C4-2B (cell line): ENCODE measurements at regions not wholly inside any gene's neighbourhood (a gene's known extent, or its start where the extent isn't known, plus 50 kb on each side); places are given as distances from the start of the nearest gene placed in this dataset.

Experiments used
- H3K27ac ChIP-seq: fragments of 450-650 bp; 2 replicates; pipeline ENCODE4 v1.5.1; 2017
- CTCF ChIP-seq: fragments of 450-650 bp; conservative IDR thresholded peaks from 2 replicates; pipeline ENCODE4 v1.5.1; 2017; ENCODE audit warnings: mild to moderate bottlenecking
- ZFX ChIP-seq: fragments of 450-650 bp; IDR thresholded peaks from 2 replicates; pipeline ENCODE4 v1.6.1; 2017

DNA sequence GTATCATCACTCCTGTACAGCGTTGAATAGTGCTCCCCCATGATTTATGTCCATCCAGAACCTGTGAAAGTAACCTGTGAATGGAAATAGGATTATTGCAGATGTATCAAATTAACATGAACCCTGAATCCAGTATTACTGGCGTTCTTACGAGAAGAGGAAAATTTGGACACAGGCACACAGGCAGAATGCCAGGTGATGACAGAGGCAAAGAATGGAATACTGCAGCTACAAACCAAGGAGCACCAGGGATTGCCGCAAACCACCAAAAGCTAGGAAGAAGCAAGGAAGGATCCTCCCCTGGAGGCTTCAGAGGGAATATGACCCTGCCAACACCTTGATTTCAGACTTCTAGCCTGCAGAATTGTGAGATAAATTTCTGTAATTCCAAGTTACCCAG, 113.5 kb upstream of the EGLN3 start:
- TF ChIP-seq CTCF (no peak), ZFX (no peak)
- no peak overlapping the region for H3K27ac ChIP-seq

GRCh38 chr14:34063470-34064164, 112.7 kb upstream of the EGLN3 start:
- H3K27ac ChIP-seq, result no peak overlapping the region
- TF ChIP-seq CTCF (no peak), ZFX (no peak)

- TF ChIP-seq CTCF (no peak), ZFX (no peak)
- no peak overlapping the region for H3K27ac ChIP-seq
Observed at GRCh38 chr14:34063042-34063441, 112.2 kb upstream of the EGLN3 start.

DNA sequence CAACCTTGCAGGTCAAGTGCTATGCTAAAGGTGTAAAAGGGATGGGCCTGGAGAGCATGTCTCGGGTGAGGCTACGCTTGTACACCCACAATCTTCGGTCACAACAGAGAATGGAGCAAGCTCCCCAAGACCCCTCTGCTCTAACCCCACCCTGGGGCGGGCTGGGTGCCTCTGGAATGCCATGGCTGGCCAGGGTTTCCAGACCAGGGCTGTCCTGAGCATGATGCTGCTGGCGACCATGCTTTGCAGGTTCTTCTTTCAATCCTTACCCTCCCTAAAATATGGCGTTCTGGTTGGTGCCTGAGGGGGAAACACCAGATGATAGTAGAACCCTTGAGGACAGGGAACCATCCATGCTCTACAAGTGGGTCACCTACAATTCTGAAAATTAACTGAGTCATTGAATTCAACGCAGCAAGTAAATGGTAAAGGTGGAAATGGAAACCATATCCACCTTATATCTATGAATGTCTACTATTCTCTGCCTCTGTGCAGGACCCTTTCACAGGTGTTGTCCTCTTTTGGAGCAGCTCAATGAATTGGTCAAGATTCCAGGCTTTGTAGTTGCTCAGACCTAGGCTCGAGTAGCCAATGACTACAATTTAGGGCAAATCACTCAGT, 111.6 kb upstream of the EGLN3 start:
- H3K27ac ChIP-seq, result no peak overlapping the region
- no peak for TF ChIP-seq ZFX
- no peak for TF ChIP-seq CTCF

- TF ChIP-seq ZFX, result no peak
- TF ChIP-seq CTCF, result no peak
- H3K27ac ChIP-seq, result no peak overlapping the region
Observed at GRCh38 chr14:34060651-34060999, 109.8 kb upstream of the EGLN3 start.

GRCh38 chr14:34059925-34060650, 109.2 kb upstream of the EGLN3 start:
- no peak for TF ChIP-seq ZFX
- TF ChIP-seq CTCF, result no peak
- no peak overlapping the region for H3K27ac ChIP-seq
